Stomach smooth muscle (tissue), 2 donors: ENCODE measurements at regions not wholly inside any gene's neighbourhood (a gene's known extent, or its start where the extent isn't known, plus 50 kb on each side); places are given as distances from the start of the nearest gene placed in this dataset.

Experiments
- H3K27ac ChIP-seq: one replicate; pipeline ENCODE4 v1.7.0; 2013; ENCODE audit warnings: mild to moderate bottlenecking, low read length, inconsistent platforms
- H3K27me3 ChIP-seq, 2 donors: one replicate each; pipeline ENCODE4 v1.7.0; 2013; ENCODE audit warnings: low read length in 2 of 2; ENCODE audit not compliant: insufficient read depth in 2 of 2, control insufficient read depth in 1 of 2
- H3K36me3 ChIP-seq, 2 donors: one replicate each; pipeline ENCODE4 v1.7.0; 2013; ENCODE audit warnings: low read length in 2 of 2; ENCODE audit not compliant: control insufficient read depth in 2 of 2, insufficient read depth in 2 of 2
- H3K4me1 ChIP-seq: one replicate; pipeline ENCODE4 v1.7.0; 2013; ENCODE audit warnings: low read length; ENCODE audit not compliant: control insufficient read depth, insufficient read depth
- H3K4me3 ChIP-seq, 2 donors: one replicate each; pipeline ENCODE4 v1.7.0; 2013; ENCODE audit warnings: low read length in 2 of 2
- H3K9ac ChIP-seq, 2 donors: one replicate each; pipeline ENCODE4 v1.7.0; 2013; ENCODE audit warnings: low read length in 2 of 2, mild to moderate bottlenecking in 1 of 2
- H3K9me3 ChIP-seq, 2 donors: one replicate each; pipeline ENCODE4 v1.7.0; 2013; ENCODE audit warnings: low read length in 2 of 2; ENCODE audit not compliant: control insufficient read depth in 2 of 2
- donor health status: healthy.
- donor health status: Pancreatic carcinoma.

DNA sequence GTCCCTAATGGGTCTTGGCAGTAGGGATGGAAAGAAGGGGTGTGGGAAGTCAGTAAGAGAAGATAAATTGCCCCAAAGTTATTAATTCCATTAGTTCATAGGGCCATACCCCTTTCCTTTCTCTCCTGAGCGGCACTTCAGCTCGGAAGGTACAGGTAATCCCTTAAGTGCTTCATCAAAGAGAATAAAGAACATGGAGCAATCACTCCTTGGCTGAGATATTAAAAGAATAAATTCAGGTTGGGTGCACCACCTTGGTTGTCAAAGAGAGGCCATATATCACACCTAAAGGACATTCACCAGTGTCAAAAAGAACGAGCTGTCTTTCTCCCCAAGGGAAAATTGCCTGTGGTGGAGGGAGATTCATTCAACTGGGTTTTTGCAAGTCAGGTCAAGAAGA lies 87.5 kb downstream of the EDN3 start:
- Histone ChIP-seq H3K27me3 (peaks cover 0 to 9% of the 10 kb centered on the region in 2 donors), H3K27ac (no peak overlapping the region), H3K4me1 (no peaks in the 10 kb centered on the region)

DNA sequence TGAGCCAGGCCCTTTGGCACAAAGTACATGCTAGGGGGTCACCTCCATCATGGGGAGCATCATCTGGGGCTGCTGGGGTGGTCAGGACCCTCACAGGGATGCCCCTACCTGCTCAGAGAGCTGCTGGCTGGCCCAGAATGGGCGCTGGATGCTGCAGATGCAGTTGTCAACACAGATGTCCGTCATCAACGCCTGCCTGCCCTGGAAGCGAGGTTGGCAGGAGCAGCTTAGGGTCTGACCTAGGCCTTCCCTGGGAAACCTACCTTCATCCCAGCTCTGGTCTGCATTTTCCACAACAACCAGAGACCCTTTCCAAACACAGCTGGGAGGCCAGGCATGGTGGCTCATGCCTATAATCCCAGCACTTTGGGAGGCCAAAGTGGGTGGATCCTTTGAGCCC lies 88.0 kb downstream of the EDN3 start:
- no peaks in the 10 kb centered on the region for H3K4me1 ChIP-seq

More for the DNA sequence above, 87.5 kb downstream of the EDN3 start:
- Histone ChIP-seq H3K4me3 (no peak overlapping the region), H3K9me3 (no peaks in the 10 kb centered on the region), H3K9ac (no peak overlapping the region), H3K36me3 (no peaks in the 10 kb centered on the region)

DNA sequence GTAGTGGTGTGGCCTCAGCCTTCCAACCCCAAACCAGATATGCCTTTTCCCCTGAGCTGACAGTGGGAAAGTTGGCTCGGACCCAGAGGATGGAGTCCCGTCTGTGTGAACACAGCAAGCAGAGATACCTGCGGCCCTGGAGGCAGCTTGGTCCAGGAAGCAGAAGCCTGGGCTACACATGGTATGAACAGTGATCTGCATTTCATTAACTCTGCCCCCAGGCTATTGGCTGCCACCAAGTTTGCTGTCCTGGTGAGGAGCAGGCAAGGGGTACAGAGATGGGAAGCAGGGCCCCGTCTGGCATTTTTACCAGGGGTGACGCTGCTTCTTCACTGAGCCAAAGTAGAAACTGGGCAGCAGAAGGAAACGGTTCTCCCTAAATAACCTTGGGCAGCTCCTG lies 90.0 kb downstream of the EDN3 start:
- Histone ChIP-seq H3K27ac (no peak overlapping the region), H3K9me3 (no peaks in the 10 kb centered on the region), H3K27me3 (peaks cover 0 to 13% of the 10 kb centered on the region in 2 donors), H3K4me1 (no peaks in the 10 kb centered on the region), H3K36me3 (no peaks in the 10 kb centered on the region), H3K9ac (no peak overlapping the region), H3K4me3 (no peak overlapping the region)

More for the DNA sequence above, 88.0 kb downstream of the EDN3 start:
- no peak overlapping the region for H3K9ac ChIP-seq
- no peaks in the 10 kb centered on the region for H3K9me3 ChIP-seq
- H3K36me3 ChIP-seq = no peaks in the 10 kb centered on the region
- peaks cover 0 to 8% of the 10 kb centered on the region in 2 donors for H3K27me3 ChIP-seq
- no peak overlapping the region for H3K4me3 ChIP-seq
- H3K27ac ChIP-seq = no peak overlapping the region

DNA sequence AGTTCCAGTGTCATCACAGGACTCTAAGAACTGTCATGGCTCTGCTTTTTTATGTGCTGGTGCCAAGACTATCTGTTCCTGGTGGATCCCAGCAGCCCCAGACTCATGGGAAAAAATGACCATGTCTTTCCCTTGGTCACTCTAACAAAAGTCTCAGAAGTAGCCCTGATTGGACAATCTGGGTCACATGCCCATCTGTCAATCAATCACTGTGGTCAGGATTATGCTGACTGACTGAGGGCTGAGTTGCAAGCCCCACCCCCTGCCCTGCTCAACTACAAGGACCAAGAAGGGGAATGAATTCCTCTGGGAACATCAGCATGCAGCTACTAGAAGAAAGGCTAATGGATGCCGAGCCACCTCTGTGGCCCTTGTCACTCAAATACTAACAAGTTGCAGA lies 91.6 kb downstream of the EDN3 start:
- Histone ChIP-seq H3K9me3 (no peaks in the 10 kb centered on the region), H3K36me3 (no peaks in the 10 kb centered on the region), H3K4me3 (no peak overlapping the region), H3K27me3 (peaks cover 0 to 14% of the 10 kb centered on the region in 2 donors), H3K27ac (no peak overlapping the region), H3K4me1 (no peaks in the 10 kb centered on the region), H3K9ac (no peak overlapping the region)

DNA sequence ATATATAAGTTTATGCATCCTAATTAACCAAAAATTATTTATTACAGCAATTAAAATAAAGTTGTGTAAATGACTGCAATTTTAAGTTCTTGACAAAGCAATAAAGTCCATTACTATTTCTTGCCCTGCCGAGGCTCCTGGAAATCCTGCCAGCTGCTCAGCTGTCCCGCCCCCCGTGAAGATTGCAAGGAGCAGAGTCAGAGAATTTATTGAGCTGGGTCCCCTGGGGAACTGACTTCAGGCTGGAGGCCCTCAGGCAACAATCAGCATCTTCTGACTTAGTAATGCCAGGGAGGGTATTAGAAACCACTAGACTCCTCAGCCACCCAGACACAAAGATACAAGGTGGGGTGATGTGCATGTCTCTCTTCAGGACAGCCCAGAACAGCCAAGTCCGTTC lies 92.3 kb downstream of the EDN3 start:
- Histone ChIP-seq H3K9ac (no peak overlapping the region), H3K4me3 (no peak overlapping the region), H3K4me1 (no peaks in the 10 kb centered on the region), H3K9me3 (no peaks in the 10 kb centered on the region), H3K36me3 (no peaks in the 10 kb centered on the region), H3K27me3 (peaks cover 4 to 14% of the 10 kb centered on the region in 2 donors), H3K27ac (no peak overlapping the region)

DNA sequence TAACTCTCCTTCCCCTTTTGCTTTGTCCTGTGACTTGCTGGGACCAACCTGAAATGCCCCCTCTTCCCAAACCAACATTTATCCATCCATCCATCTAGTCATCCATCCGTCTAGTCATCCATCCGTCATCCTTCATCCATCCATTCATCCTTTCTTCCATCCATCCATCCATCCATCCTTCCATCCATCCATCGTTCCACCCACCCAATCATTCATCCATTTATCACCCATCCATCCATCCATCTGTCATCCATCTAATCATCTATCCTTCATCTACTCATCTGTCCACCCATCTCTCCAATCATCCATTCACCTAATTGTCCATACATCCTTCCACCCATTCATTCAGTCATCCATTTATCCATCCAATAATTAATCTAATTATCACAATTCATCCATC lies 92.7 kb downstream of the EDN3 start:
- H3K36me3 ChIP-seq = no peaks in the 10 kb centered on the region
- H3K4me3 ChIP-seq = no peak overlapping the region
- peaks cover 7 to 17% of the 10 kb centered on the region in 2 donors for H3K27me3 ChIP-seq
- H3K9me3 ChIP-seq = no peaks in the 10 kb centered on the region
- no peak overlapping the region for H3K9ac ChIP-seq
- no peak overlapping the region for H3K27ac ChIP-seq
- no peaks in the 10 kb centered on the region for H3K4me1 ChIP-seq

DNA sequence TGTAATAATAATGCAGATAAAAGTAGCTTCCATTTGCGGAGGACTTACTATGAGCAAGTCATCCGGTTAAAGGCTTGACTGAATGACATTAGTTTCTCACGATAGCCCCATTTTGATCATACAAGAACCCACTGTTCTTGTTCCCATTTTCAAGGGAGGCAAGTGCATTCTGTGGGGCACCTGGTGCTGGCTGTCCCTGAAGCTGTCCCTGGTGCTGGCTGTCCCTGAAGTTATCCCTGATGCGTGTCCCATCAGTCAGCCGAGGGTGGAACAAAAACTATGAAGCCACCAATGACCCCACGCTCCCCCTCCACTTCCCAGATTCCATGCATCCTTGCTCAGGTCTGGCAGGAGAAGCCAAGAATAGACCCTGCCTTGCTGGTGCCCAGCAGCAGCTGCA lies 95.3 kb downstream of the EDN3 start:
- peaks cover 16 to 31% of the 10 kb centered on the region in 2 donors for H3K27me3 ChIP-seq

DNA sequence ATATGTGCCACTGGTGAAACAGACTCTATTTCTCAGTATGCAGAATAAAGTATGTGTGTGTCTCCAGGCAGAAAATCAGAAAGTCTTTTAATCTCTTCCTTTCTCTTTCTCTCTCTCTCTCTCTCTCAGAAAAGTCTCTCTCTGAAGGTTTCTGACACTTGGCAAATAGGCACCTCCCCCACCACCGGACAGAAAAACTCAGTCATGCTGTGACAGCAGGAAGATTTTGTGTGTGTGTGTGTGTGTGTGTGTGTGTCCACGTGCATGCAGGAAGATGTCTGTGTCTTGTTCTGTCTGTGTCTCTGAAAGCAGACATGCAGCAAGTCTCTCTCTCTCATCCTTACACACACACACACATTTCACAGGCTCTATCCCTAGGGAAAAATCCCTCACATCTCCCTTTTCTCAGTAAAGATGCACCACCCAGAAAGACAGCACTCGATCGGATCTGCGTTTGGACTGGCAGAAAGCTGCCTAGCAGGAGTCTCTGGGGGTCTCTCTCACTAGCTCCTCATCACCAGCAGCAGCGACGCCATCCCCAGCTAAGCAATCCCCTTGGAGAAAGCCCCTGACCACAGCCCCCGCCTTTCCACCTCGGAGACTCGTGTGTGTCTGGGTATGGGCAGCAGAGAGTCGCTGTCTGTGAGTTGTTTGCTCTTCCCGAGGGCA lies 98.3 kb downstream of the EDN3 start:
- Histone ChIP-seq H3K4me3 (no peak overlapping the region), H3K27me3 (peaks cover 39 to 52% of the 10 kb centered on the region in 2 donors)

More for the DNA sequence above, 95.3 kb downstream of the EDN3 start:
- H3K9ac ChIP-seq = no peak overlapping the region
- no peaks in the 10 kb centered on the region for H3K36me3 ChIP-seq
- H3K27ac ChIP-seq = no peak overlapping the region
- H3K4me3 ChIP-seq = no peak overlapping the region
- H3K4me1 ChIP-seq = no peaks in the 10 kb centered on the region
- H3K9me3 ChIP-seq = no peaks in the 10 kb centered on the region

DNA sequence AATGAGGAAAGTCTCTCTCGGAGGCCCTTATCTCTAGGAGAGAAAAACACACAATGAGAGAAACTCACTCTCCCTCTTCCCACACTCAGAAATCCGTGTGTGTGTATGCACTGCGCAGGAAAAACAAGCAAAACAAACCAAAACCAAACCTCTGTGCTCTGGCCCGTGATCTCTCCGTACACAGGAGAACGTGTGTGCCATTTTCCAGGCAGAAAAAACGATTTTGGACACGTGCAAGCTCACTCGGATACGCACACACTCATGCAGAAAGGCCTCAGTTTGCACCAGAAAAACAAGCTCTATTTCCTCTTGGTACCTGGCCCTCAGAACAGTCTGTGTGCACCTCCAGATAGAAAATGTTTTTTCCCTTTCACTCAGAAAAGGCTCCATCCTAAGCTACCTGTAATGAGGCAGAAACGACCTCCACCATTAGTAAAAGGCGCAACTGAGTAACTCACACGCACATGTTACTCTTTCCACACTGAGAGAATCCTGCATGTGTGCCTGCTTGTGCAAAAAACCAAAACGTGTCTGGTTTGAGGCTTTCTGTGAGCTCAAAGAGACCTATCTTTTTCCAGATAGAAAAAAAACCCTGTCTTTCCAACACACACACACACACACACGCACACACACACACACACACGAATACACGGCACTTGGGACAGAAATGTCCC lies 99.2 kb downstream of the EDN3 start:
- peaks cover 47 to 58% of the 10 kb centered on the region in 2 donors for H3K27me3 ChIP-seq
- no peak overlapping the region for H3K4me3 ChIP-seq
- H3K9ac ChIP-seq = no peak overlapping the region
- H3K9me3 ChIP-seq = no peaks in the 10 kb centered on the region
- no peak overlapping the region for H3K27ac ChIP-seq
- peaks cover 16% of the 10 kb centered on the region for H3K4me1 ChIP-seq
- no peaks in the 10 kb centered on the region for H3K36me3 ChIP-seq

More for the DNA sequence above, 98.3 kb downstream of the EDN3 start:
- H3K27ac ChIP-seq = no peak overlapping the region
- peaks cover 10% of the 10 kb centered on the region for H3K4me1 ChIP-seq
- H3K36me3 ChIP-seq = no peaks in the 10 kb centered on the region
- H3K9ac ChIP-seq = no peak overlapping the region
- H3K9me3 ChIP-seq = no peaks in the 10 kb centered on the region

DNA sequence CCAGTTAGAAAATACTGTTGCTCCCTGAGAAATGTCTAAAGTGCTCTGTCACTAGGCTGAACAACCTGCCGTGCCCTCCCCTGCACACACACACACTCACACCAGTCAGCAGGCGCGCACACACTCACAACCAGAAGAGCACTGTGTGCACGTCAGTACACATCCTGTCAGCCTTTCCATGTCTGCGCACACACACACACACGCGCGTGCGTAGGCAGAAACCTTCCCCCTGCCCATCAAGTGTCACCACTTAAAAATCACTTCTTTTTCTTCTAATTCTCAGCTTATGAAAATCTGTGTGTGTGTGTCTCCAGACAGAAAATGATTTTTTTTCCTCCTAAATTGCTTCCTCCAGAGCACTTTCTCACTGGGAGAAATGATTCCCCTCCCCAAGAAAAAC lies 100.3 kb downstream of the EDN3 start:
- H3K9ac ChIP-seq = no peak overlapping the region
- H3K4me1 ChIP-seq = peaks cover 16% of the 10 kb centered on the region
- no peaks in the 10 kb centered on the region for H3K36me3 ChIP-seq
- H3K27ac ChIP-seq = no peak overlapping the region
- no peaks in the 10 kb centered on the region for H3K9me3 ChIP-seq
- peaks cover 50 to 63% of the 10 kb centered on the region in 2 donors for H3K27me3 ChIP-seq
- H3K4me3 ChIP-seq = no peak overlapping the region

DNA sequence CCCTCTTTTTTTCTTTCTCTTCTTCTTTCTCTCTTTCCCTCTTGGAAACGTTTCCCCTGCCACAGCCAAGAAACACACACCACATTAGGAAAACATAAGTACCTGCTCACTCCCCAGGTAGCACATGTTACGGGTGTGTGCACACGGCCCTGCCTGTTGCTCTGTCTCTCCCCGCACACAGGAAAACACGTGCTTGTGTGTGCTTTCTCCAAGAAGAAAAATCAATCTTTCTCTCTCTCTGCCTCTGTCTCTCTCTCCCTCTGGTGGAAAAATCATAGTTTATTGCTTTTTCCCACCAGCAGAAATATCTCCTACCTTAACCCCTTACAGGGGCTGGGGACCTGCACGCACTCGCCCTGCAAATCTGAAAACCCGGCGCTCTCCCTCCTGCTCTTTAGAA lies 102.3 kb downstream of the EDN3 start:
- Histone ChIP-seq H3K4me1 (peaks cover 16% of the 10 kb centered on the region), H3K27ac (no peak overlapping the region), H3K27me3 (peaks cover 50 to 64% of the 10 kb centered on the region in 2 donors), H3K9me3 (no peaks in the 10 kb centered on the region), H3K4me3 (no peak overlapping the region), H3K9ac (no peak overlapping the region), H3K36me3 (no peaks in the 10 kb centered on the region)
